ENCODE measurements at regions not wholly inside any gene's neighbourhood (a gene's known extent, or its start where the extent isn't known, plus 50 kb on each side); places are given as distances from the start of the nearest gene placed in this dataset.

DNA sequence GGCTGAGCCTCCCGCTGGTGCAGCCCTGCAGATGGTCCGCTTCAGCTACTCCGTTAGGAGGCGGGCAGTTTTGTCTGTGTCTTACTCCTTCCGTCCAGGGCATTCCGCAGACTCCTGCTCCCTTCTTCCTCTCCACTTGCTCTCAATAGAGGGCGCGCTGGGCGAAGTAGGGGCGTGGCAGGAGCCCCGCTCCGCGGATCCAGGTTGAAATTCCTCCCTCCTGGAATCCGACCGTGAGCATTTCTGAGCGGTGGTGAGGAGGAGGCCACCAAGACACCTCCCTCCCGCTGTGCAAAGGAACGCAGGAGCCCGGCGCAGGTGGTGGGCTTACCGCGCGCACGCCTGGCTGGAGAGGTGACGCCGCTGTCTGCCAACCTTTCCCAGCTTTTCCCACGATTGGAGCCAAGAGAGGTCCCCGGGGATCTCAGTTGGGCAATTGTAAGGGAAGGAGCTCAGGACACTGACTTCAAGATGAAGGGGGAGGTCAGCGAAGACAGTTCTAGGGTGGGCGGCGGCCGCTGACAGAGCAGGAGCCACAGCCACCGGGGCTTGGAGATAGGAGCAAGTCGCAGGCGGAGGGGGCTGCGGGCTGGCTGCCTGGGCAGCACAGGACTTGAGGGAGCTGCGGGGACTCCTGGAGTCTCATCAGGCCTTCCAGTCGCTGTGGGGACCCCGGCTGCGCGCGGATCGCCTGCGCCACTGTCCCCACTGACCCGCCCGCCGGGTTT is 1011.3 kb downstream of the XPNPEP1 start:
- DNase-seq: no peak

DNA sequence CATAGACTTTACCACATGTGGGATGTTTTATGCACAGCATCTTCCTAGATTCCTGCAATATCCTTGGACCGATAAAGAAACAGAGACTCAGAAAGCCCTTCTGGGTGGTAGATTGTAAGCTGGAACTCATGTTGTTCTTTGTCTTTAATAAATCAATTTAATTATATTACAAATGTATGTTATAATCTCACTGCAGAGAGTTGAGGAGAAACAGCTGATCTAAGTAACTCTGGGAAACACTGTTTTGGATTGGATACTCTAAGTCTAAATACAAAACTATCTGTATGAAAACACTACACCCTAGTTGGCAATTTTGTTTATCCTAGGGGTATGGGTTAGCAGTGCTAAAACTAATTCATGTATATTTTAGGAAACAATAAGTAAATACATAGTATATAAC is 1015.2 kb downstream of the XPNPEP1 start:
- no peak for DNase-seq

DNA sequence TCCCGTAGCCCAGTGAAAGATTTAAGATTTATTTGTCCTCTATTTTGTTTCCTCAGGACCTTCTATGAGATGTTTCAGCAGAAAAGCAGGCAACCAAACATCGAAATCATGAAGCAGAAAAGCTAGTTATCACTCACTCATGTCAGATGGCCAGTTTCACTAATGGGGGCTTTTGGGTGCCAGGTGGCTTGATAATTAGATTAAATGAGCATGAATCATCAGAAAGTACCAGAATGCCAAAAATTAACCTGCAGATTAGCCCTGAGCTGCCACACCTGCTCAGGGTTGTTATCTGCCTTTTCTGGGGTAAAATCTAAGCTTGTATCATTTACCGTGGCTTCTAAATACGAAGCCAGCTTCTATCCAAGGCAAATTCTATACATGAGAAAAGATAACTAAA is 1017.5 kb downstream of the XPNPEP1 start:
- no peak for DNase-seq

DNA sequence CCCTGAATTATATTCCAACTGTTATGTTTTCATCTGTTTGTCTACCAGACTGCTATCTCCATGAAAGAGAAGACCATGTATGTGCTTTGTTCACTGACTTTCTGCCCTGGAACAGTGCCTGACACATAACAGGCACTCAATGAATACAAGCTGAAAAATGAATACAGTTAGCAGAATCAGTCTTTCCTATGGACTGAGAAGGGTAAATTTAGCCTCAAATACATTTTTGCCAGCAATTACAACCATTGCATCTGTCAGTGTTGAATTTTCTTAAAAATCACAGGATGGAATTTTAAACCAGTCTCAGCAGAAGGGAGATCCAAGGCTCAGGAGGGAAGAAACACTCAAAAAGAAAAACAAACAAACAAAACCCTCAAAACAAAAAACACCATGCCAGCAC is 1018.1 kb downstream of the XPNPEP1 start:
- no peak for DNase-seq

DNA sequence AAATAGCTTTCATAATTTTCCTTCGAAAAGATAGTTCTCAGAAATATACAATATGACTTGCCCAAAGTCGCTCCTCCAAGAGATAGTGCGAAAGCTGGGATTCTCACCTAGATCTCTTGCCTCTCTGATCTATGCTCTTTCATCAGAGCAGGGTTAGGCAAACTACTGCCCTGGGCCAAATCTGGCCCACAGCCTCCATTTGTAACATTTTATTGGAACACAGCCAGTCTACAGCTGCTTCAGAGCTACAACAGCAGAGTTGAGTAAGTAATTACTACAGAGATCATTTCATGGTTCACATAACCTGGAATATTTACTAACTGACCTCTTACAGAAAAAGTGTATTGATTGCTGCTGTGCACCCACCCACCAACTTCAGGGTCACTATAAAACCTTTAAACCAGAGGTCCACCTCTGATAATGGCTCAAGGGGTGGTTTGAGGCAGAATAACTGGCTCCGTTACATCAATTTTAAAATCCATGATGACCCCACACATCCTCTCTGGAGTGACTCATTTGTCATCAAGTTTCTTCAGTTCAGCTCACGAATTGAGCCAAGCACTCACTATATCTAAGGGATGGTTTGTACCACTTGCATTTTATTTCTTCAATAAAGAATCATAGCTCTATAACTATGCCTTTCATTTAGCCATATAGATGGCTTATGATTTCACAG is 1019.0 kb downstream of the XPNPEP1 start:
- DNase-seq: no peak

DNA sequence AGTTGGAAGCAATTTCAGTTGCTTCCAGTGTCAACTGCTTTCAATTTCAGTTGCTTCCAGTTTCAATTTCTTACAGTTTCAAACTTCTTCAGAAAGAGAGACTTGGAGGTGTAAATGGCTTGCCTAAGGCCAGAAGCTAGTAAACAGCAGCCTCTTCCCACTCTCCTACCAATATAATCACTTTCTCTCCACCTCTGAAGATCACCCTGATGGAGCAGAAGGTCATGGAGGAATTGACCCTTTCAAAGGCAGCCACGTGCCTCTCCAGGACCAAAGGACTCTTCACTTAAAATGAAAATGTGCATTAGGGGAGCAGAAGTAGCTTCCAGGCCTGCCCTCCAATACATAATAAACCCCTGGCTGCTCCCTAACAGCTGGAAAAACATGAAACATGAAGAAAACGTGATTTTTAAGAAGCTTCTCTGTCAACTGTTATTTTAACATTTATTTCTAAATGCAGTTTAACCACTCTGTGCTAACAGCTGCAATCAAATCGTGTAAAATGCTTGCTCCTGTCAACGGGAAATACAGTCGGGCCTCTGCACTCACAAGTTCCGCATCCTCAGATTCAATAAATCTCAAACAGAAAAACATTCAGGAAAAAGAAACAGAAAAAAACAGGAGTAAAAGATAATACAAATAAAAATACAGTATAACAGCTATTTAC is 1020.6 kb downstream of the XPNPEP1 start:
- no peak for DNase-seq

DNA sequence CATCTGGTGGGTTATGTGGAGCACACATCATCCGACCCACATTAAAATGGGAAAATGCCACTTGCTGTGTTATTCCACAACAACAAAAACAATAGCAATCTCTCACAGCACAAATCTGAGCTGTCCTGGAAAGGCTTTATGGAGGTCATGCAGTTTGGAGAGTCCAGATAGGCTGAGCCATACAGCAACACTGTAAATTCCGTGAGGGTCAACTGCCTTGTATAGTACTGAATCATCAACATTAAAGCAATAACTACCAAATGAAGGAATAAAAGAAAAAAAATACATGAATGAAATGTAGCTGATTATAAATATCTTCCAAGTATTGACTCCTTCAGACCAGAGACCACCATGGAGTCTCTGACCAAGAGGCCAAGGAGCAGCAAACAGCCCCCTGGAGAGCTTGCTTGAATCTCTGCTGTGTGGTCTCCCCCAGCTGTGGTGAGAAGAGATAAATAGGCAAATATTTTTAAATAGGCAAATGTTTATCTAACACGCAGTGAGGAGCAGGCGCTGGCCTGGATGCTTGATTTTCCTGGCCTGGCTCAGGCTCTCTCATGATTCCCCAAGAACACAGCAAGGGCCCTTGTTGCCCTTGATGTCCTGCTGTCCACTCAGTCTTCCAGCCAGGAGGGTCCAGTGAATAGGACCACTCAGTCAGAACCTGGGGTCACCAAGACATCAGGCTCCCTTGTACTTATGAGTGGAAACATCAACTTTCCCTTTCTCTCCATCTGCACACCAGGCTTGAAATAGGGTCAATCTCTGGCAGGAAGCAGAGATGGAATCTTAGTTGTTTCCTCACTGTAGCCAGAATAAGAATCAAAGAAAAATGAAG is 1021.3 kb downstream of the XPNPEP1 start:
- no peak for DNase-seq

DNA sequence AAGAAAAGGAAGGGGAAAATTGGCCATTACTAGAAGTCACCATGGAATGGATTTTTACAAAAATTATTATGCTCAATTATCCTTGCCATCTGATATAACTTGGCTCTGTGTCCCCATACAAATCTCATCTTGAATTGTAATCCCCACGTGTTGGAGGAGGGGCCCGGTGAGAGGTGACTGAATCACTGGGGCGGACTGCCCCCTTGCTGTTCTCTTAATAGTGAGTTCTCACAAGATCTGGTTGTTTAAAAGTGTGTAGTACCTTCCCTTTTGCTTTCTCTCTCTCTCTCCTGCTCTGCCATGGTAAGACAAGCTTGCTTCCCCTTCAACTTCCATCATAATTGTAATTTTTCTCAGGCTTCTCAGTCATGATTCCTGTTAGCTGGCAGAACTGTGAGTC is 1023.6 kb downstream of the XPNPEP1 start:
- no peak for DNase-seq

DNA sequence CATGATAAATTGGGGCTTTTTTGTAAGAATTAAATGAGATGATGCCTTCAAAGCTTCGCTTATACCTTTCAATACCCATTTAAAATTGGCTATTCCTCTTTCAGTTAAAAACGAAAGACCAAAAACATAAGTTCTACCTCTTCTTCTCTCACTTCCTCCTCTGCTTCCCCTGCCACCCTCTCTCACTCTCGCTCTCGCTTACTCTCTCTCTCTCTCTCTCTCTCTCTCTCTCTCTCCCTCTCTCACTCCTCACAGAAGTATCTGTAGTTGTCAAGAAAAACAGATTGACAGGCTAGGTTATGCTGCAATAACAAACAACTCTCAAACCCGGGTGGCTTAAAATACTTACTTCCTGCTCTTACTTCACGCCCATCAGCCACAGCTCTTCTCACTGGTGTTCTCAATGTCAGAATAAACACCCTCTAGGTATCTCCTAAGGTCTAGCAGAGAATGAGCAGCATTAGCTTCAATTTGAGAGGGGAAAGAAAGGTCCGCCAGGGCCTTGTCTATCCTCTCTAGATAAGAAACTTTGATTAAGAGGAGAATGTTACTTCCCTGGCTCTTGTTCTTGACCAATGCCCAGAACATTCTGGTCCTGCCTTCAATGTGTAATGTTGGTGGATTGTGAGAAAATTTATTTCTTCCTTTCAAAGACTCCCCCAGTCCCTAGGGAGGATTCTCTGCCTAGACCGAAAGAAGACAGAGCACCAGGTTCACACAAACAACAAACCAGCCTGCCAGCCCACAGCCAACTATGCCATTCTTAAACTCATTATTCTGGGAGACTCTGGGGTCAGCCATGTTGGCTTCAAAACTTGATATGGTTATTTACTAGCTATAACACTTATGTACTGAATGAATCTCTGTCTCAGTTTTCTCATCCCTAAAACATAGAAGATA is 1028.7 kb downstream of the XPNPEP1 start:
- no peak for DNase-seq

DNA sequence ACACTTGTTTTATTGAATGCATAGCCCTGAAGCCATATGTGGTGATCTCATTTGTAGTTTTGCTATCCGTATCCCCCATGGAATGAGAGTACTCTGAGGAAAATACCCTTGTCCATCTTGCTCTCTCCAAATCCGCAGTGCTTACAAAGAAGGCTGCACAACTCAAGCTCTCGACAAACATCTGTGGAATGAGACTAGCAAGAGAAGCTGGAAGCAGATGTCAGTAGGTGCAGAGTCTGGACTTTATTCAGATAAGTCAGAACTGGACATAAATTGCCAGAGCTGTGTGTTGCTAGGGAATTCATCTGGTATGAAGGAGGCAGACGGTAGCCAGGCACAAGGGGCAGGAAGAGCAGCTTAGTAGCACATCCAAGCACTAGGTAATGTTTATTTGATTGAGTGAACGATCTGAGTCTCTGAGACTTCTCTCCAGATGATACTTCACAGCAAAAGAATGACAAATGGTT is 1046.2 kb downstream of the XPNPEP1 start:
- DNase-seq: no peak

DNA sequence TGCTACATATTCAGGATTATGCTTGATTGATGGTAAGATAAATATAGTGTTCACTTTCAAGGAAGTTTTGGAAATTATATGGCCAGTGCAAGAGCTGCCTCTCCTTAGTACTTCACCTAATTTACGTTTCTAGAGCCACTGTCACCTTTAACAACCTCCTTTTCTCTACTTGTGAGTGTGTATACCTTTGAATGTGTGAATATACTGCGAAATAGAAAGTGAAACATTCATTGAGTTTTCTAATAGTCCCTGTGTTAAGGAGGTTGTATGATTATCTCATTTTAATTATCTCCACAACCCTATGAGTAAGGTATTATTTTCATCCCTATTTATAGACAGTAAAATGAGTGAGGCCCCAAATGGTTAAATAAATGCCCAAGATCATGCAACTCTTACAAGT is 1050.5 kb downstream of the XPNPEP1 start:
- DNase-seq: no peak

DNA sequence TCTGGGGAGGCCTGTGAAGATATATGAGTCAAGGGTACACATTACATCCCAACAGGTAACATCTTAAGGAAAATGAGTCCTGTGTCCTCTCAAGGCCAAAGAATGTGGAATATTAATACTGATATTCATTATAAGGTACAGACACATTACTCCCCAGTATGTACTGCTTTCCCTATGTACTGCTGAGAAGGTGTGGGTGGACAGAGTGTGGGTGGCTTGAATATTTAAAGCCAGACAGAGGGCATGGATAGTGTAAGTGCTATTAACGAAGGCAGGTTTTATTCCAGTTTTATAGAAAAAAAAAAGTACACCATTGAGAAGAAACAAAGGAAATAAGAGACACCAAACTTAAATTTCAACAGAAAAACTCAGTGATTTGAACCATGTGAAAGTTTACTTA is 1054.4 kb downstream of the XPNPEP1 start:
- DNase-seq: no peak

DNA sequence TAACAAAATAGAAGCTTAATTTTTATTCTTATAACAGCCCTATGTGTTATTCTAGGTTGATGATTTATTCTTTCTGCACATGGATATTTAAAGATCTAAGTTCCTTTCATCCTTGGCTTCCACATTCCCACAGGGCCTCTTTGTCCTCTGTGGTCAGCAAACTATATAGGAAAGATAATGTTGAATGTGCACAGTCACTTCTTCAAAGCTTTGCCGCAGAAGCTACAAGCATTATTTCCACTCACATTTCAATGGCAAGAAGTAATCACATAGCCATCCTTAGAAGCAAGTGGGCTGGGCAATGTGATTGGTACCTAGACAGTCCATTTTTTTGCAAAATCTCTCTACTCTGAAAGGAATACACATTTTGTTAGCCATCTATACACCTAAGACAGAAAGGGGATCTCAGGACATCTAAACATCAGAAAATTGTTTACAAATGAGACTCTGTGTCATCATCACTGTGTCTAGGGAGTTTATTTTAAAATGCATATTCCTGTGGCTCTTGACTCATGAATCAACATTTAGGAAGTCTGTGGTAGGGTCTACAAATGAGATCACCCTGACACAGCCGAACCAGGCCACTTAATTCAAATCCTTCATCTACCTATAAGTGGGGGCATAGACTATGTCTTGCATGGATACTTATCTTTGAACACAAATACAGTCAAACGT is 1060.5 kb downstream of the XPNPEP1 start:
- DNase-seq: no peak

DNA sequence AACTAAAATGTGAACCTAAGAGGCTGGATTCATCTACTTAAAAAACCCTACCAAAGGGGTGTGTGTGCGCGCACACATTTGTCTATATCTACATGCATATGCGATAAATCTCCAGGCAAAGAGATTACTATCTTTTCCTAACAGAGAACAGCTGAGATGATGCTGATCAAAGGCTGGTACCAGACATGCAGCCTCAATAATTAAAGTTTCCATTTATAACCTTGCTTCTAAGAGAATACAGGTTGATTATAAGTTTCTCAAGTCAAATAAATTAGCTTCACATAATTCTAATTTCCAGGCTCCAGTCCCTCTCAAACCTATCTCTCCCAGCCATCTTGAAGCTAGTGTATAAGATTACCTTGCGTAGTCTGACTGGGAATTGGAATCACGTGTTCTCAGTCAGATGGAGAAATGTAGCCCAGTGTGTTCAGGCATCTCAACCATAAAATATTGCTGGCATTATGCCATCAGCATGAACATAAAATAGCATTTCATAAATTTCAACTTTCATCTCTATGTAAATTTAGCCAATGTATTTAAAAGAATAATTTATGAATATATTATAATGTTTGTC is 1062.0 kb downstream of the XPNPEP1 start:
- no peak for DNase-seq

DNA sequence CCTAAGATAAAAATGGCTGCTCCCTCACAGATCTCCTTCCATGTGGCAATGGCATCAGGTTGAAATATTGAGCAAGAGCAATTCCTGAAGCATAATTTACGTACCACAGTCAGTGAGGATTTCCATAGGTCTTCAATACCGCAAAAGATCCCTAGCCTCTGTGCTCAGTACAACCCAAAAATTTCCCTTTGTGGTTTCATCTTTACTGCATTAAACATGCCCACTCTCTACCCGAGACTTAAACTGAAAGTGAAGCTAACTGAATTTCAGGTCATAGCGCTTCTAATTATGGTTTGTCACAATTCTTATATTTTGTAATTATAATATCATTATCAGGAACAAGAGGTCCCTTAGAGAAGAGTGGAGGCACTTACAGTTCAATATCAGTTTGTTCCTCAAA is 1071.1 kb downstream of the XPNPEP1 start:
- no peak for DNase-seq

DNA sequence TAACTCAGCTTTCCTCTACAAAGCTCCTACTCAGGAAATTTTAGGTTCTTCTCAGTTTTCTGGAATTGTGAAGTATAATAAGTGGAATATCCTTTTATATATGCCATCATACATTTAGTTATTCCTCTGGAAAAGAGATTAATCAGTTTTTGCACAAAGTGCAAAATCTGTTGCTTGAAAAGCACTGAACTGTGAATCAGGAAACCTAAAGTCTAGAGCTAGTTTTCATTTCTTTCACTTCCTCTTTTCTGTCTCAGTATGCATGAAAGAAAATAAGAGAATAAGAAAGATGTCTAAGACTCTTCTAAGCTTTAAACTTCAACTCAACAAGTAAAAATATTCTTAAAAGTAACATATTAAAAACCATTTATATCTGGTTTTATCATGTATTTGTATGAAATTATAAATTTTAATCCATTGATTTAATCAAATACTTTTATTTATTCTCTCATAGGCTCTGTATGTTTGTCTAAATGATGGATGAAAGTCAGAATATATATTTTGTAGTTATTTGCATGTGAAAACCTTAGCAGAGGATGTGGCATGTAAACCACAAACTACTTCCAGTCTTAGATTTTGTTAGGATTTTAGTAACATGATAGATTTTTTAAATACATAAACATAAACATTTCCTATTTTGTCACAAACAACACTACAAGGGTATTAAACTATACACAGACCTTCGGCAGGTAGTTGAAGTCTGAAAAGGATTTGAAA is 1073.0 kb downstream of the XPNPEP1 start:
- DNase-seq: no peak

DNA sequence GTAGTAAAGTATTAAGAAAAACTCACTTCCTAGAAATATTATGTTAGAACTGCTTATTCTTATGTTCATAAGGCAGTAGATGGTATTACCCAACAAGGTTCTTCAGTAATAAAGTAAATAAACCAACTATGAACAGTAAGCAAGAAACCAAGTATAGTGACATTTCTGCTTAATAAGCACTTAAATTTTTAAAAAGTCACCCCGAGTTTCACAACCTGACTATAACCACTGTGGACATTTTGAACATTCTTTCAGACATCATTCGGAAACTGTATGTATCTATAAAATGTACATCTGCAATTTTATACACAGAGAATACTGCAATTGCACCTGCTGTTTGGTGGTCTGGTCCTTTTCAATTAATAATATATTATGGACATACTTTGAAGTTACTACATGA is 1073.6 kb downstream of the XPNPEP1 start:
- no peak for DNase-seq

DNA sequence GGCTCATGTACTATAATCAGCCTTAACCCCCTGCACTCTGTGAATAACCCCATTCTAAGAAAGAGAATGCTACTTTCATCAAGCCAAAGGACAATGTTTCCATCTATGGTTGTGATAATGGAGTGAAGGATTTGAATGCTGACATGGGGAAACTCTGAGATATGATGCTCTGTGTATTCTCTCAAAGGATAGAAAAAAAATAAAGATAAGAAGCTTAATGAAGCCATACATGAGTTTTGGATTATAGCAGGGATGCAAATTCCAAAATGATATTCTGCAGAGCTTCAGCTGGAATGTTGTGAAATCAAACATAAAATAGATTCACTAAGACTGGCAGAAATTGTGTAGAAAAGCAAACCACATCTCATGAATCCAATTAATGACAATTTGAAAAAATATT is 1074.1 kb downstream of the XPNPEP1 start:
- no peak for DNase-seq

DNA sequence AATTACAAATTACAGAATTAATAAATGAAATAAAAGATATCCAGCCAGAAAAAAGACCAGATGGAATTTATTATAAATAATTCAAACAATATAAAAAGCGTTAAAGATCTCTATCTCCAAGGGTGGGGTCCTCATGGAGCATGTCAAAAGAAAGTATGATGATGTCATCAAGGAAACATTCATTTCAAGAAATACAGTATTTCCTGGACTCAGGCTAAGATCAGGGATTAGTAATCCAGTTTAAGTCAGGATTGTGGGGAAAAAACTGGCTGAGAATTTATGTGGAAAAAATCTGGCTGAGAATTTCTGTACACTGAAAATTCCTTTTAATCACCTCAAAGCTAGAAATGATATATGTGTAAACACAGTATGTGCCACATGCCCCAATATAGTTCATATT is 1075.3 kb downstream of the XPNPEP1 start:
- no peak for DNase-seq

DNA sequence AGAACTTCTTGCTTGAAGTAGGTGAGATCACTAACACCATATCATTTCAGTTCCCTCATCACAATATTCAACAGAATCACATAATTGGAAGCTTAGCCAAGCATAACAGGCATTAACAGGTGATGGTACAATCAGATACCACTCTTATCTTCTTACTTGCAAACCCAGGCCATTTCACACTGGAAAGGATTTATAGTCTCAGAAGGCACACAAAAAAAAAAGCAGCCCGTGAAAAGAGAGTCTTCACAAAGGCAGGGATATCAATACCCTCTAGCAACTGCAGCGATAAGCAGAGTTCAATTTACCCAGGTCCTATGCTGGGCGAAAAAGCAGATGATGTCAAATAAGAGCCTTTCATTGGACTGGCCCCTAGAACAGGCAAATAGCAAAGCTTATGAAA is 1082.4 kb downstream of the XPNPEP1 start:
- no peak for DNase-seq

DNA sequence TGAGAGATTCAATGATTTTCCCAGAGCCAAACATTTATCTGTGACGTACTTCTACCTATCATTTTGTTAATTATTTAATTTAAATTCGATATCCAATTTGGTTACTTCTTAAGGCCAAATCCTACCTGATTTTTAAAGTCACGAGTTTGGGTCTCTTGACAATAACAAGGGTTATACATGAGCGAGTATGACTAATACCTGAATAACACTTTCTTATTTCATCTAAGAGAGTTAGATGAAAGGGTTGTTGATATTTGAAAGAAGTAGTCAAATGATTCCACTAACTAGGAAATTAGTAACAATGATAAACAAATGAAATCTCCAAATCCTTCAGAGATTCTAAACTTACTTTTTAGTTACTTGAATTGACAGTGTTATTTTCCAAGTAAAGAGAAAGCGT is 1086.9 kb downstream of the XPNPEP1 start:
- DNase-seq: no peak

Measured in stimulated activated CD8-positive, alpha-beta memory T cell treated with anti-CD3 and anti-CD28 coated beads, Interleukin-4, amount 100 ng/mL, for 48 hours (primary cell).